ENCODE measurements at regions not wholly inside any gene's neighbourhood (a gene's known extent, or its start where the extent isn't known, plus 50 kb on each side); places are given as distances from the start of the nearest gene placed in this dataset.

GRCh38 chr4:107408968-107409367 lies 311.1 kb downstream of the PAPSS1 start:
- no peak for DNase-seq (ENCODE audit: low spot score in 2 of 2)
- Histone ChIP-seq H3K4me3 (no peak overlapping the region), H3K36me3 (no peaks in the 10 kb centered on the region), H3K4me1 (no peaks in the 10 kb centered on the region), H3K9me3 (peaks cover 0 to 30% (median 0%) of the 10 kb centered on the region in 4 donors), H3K27me3 (no peaks in the 10 kb centered on the region), H3K27ac (no peak overlapping the region)
- TF ChIP-seq EP300 (IDR thresholded peaks at IDR 0.05) (no peak), POLR2A (IDR thresholded peaks at IDR 0.05) (no peak), CTCF (IDR thresholded peaks at IDR 0.05) (no peak)
- WGBS, 2 donors: 50 to 59% methylated on average over 2 of the region's 2 CpGs

DNA sequence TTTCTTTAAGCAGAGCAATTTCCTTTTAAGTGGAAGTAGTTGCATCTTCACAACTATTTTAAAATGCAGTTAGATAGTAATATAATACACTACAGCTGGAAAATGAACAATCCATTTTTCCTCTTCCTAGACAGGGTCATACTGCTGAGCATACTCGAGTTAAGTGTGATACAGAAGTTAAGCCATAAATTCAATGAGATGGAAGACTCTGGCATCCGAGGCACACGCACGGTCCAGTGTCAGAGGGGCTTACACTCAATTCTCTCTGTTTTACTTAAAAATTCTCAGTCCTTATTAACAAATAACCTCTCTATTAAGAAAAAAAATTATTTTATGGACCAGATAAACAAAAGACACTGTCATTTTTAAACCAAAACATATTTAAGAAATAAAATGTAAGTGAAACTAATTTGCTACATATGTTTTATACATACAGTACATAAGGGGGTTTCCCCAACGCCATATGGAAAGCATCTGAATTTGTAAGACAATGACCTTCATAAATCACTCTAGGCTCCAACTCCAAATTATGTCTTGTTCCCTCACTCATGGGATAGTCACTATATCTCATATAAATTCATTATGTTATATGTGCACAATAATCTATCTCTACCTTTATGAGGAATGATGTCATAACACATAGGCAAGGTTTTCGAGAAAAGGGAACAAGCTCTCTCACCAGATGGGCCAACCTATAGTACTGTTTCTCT lies 315.3 kb downstream of the PAPSS1 start:
- TF ChIP-seq CTCF (IDR thresholded peaks at IDR 0.05) (no peak), POLR2A (IDR thresholded peaks at IDR 0.05) (no peak), EP300 (IDR thresholded peaks at IDR 0.05) (no peak)
- H3K27me3 ChIP-seq: no peaks in the 10 kb centered on the region
- no peaks in the 10 kb centered on the region for H3K4me1 ChIP-seq
- no peaks in the 10 kb centered on the region for H3K36me3 ChIP-seq
- 75 to 77% methylated on average over 6 of the region's 6 CpGs for WGBS, 2 donors
- no peak overlapping the region for H3K27ac ChIP-seq
- peaks cover 0 to 4% (median 0%) of the 10 kb centered on the region in 4 donors for H3K9me3 ChIP-seq
- DNase-seq (ENCODE audit: low spot score in 2 of 2): no peak
- no peak overlapping the region for H3K4me3 ChIP-seq

- H3K36me3 ChIP-seq: no peaks in the 10 kb centered on the region
- no peak overlapping the region for H3K4me3 ChIP-seq
- TF ChIP-seq CTCF (IDR thresholded peaks at IDR 0.05): no peak
- TF ChIP-seq EP300 (IDR thresholded peaks at IDR 0.05): no peak
- TF ChIP-seq POLR2A (IDR thresholded peaks at IDR 0.05): no peak
- no peak for DNase-seq (ENCODE audit: low spot score in 2 of 2)
- 73 to 88% methylated on average over 4 of the region's 4 CpGs for WGBS, 2 donors
- peaks cover 0 to 6% (median 0%) of the 10 kb centered on the region in 4 donors for H3K4me1 ChIP-seq
- no peaks in the 10 kb centered on the region for H3K27me3 ChIP-seq
- no peak overlapping the region for H3K27ac ChIP-seq
- H3K9me3 ChIP-seq: no peaks in the 10 kb centered on the region
Observed at GRCh38 chr4:107402291-107402690, 317.7 kb downstream of the PAPSS1 start.

DNA sequence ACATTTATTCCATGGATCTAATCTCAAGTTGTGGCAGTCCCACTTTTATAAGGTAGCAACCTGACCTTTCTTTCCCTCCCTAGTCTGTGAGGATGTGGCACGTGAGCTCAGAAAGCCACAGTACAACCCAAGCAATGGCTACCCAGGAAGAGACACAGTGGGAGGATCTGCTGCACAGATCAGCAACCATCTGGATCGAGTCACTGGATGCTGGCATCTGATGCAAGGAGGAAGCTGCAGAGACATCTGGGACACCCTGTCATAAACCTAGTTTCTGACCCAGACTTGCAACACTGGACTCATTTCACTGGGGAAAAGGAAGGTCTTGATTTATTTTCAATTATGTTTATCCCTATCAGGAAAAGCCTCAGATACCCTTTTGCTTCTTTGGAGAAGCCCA lies 327.1 kb downstream of the PAPSS1 start:
- Histone ChIP-seq H3K27me3 (no peaks in the 10 kb centered on the region), H3K9me3 (no peaks in the 10 kb centered on the region), H3K27ac (peak overlapping the region in 2 of 4 donors; percentile 43 to 52), H3K4me3 (no peak overlapping the region), H3K36me3 (no peaks in the 10 kb centered on the region), H3K4me1 (peaks cover 0 to 33% (median 0%) of the 10 kb centered on the region in 4 donors)
- DNase-seq (ENCODE audit: low spot score in 2 of 2): peak in 1 of 2 donors; percentile 13
- 40 to 57% methylated on average over 2 of the region's 2 CpGs for WGBS, 2 donors
- no peak for TF ChIP-seq POLR2A (IDR thresholded peaks at IDR 0.05)
- no peak for TF ChIP-seq EP300 (IDR thresholded peaks at IDR 0.05)
- TF ChIP-seq CTCF (IDR thresholded peaks at IDR 0.05): no peak

- no peaks in the 10 kb centered on the region for H3K9me3 ChIP-seq
- WGBS, 2 donors: 62 to 78% methylated on average over 3 of the region's 3 CpGs
- TF ChIP-seq EP300 (IDR thresholded peaks at IDR 0.05) (no peak), CTCF (IDR thresholded peaks at IDR 0.05) (no peak)
- no peak for DNase-seq (ENCODE audit: low spot score in 2 of 2)
- H3K27me3 ChIP-seq: no peaks in the 10 kb centered on the region
- H3K4me1 ChIP-seq: peaks cover 0 to 28% (median 0%) of the 10 kb centered on the region in 4 donors
- no peak overlapping the region for H3K4me3 ChIP-seq
- H3K27ac ChIP-seq: peak overlapping the region in 2 of 4 donors; percentile 43 to 52
- H3K36me3 ChIP-seq: no peaks in the 10 kb centered on the region
Observed at GRCh38 chr4:107392380-107392779, 327.7 kb downstream of the PAPSS1 start.
